Kasumi-1 (cell line): ENCODE measurements at regions not wholly inside any gene's neighbourhood (a gene's known extent, or its start where the extent isn't known, plus 50 kb on each side); places are given as distances from the start of the nearest gene placed in this dataset.
"Not testable (repeated sequence)": the region's sequence is repeated elsewhere in the genome, so short reads cannot be mapped to it uniquely, and the experiment has no call there.

Experiments used
- DNase-seq, 2 experiments: peaks; one replicate each; lab custom pipeline; 2025; lab: John Stamatoyannopoulos, UW

DNA sequence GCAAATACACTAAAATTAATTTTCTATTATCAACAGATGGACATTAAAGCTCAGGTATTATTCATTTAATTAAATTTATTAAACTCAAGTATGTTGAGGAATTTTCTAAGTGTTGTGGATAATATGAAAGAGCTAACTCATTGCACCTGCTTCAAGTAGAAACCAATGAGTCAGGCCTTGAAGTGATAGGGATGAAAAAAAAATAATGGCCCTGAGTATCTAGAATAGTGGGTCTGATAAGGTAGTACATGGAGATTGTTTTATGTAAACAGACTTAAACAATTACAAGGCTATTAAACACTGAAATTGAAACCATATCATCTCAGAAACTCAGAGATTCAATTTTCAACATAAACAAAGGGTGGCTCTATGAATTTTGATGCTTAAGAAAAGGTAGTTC is 857.1 kb upstream of the GBE1 start:
- DNase-seq: no peak

DNA sequence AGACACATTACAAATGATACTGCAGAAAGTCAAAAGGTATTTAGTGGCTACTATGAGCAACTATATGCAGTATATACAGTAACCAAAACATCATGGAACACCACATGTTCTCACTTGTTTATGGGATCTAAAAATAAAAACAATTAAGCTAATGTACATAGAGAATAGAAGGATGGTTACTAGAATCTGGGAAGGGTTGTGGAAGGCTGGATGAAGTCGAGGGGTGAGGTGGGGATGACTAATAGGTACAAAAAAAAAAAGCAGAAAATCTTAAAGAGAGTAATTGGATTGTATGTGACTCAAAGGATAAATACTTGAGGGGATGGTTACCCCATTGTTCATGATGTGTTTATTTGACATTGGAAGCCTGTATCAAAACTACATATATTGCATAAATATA is 848.8 kb upstream of the GBE1 start:
- DNase-seq: no peak

DNA sequence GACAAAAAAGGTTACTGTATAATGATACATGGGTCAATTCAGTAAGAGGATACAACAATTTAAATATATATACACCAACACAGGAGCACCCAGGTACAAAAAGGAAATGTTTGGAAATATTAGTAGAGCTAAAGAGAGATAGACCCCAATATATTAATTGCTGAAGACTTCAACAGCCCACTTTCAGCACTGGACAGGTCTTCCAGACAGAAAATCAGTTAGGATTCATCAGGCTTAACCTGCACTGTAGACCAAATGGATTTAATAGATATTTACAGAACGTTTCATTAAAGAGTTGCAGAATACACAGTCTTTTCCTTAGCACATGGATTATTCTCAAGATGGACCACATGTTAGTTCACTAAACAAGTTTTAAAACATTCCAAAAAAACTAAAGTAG is 845.9 kb upstream of the GBE1 start:
- no peak for DNase-seq

DNA sequence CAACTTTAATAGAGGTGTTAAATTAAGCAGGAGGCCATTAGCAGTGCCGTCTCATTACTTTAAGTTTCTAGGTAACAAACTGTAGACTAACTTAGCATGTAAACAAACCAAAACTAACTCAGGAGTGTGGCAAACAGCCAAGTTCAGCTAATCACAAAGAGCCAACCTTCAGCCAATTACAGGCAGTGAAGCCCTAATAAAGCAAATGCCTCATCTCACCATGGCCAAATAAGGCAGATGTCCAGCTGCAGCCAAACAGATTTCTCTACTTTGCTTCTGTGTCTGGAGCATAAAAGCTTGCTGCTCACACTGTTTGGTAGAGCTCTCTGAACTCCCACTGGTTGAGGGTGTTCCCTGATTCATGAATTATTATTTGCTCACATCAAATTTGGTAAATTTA is 835.4 kb upstream of the GBE1 start:
- DNase-seq: no peak

DNA sequence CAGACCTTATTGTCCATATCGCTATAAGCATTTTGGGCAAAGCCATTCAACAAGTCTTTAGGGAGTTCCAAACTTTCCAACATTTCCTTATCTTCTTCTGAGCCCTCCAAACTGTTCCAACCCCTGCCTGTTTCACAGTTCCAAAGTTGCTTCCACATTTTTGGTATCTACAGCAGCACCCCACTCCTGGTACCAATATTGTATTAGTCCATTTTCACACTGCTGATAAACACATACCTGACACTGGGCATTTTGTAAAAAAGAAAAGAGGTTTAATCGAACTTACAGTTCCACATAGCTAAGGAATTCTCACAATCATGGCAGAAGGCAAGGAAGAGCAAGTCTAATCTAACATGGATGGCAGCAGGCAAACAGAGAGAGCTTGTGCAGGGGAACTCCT is 834.1 kb upstream of the GBE1 start:
- no peak for DNase-seq

DNA sequence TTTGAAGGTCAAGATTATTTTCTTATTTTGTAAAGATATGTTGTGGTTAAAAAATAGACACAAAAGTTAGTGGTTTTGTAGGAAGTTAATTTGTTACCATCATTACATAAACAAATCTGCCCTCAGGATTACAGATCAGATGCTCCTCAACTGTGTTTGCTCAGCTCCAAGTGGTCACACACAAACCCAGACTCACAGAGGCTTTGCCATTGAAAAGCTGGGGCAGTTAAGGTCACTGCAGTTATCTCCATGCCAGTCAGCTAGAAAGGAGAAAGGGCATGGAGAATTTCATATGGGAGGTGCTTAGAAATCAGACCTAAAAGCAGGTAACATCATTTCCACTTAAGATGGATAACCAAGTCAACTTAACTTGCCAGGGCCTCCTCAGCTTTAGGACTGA is 825.7 kb upstream of the GBE1 start:
- no peak for DNase-seq

DNA sequence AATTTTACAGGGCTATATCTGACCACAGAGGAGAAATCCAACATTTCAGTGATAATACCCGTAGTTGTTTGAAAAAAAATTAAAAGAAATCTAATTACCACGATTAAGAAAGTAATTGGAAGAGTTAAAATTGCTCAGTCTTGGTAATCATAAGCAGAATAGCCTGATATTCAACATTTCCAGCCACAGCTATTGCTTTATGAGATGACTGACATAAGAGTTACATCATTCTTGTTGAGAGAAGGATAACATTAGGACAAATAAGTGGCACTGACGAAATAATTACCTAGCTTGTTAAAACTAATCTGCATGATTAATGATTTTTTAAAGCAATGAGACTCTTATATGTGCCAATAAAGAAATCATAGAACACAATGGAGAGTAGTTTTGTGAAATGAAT is 825.0 kb upstream of the GBE1 start:
- DNase-seq: no peak

DNA sequence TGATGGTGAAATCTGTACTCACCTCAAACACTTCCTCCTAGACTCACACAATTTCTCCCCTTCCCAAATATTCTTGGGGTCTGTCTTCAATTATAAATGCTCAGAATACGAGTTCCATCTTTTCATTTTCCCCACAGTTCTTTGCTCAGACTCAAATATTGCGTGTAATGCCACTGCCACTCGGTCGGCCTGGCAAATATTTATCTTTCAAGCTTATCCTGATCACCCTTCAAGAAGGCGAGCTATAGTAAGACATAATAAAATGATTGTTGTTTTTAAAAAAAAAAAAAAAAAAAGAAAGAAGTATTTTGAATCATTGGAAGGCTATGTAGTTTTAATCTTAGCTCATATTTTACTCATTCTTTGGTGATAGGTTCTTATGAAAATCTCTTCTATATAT is 824.6 kb upstream of the GBE1 start:
- DNase-seq: not testable (repeated sequence)

DNA sequence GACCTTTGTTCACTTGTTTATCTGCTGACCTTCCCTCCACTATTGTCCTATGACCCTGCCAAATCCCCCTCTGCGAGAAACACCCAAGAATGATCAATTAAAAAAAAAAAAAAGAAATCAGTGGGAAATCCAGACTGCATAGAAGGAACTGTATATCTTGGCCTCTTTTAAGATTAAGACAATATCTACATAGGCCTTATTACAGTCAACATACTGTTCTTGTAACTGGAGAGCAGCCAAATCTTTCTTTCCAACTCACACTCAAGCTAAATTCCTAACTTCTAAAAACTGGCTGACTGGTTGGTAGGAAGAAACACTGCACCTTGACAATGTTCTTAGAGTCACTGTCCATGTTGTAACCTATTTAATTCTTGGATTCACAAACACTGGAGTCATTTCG is 824.1 kb upstream of the GBE1 start:
- not testable (repeated sequence) for DNase-seq

DNA sequence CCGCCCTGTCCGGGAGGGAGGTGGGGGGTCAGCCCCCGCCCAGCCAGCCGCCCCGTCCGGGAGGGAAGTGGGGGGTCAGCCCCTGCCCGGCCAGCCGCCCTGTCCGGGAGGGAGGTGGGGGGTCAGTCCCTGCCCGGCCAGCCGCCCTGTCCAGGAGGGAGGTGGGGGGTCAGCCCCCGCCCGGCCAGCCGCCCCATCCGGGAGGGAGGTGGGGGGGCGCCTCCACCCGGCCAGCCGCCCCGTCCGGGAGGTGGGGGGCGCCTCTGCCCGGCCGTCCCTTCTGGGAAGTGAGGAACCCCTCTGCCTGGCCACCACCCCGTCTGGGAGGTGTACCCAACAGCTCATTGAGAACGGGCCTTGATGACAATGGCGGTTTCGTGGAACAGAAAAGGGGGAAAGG is 823.4 kb upstream of the GBE1 start:
- not testable (repeated sequence) for DNase-seq

DNA sequence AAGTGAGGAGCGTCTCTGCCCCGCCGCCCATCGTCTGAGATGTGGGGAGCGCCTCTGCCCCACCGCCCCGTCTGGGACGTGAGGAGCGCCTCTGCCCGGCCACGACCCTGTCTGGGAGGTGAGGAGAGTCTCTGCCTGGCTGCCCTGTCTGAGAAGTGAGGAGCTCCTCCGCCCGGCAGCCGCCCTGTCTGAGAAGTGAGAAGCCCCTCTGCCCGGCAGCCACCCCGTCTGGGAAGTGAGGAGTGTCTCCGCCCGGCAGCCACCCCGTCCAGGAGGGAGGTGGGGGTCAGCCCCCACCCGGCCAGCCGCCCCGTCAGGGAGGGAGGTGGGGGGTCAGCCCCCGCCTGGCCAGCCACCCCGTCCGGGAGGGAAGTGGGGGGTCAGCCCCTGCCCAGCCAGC is 823.0 kb upstream of the GBE1 start:
- not testable (repeated sequence) for DNase-seq

DNA sequence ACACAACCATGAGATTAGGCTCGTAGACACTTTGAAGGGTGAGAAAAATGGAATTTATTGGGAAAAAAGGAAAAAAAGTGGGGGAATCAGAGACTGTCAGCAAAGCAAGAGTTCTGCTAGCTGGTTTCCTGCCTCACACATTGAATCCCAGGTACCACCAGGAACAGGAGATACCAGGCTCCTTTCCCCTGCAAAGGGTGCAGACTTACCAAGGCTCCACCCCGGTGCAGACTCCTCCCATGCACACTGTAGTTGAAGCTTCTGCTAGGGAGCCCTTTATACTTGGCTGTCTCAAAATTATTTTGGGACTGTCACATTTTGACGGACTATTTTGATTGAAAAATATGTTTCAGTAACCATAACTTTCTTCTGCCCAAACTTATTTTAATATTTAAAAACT is 819.9 kb upstream of the GBE1 start:
- DNase-seq: no peak

DNA sequence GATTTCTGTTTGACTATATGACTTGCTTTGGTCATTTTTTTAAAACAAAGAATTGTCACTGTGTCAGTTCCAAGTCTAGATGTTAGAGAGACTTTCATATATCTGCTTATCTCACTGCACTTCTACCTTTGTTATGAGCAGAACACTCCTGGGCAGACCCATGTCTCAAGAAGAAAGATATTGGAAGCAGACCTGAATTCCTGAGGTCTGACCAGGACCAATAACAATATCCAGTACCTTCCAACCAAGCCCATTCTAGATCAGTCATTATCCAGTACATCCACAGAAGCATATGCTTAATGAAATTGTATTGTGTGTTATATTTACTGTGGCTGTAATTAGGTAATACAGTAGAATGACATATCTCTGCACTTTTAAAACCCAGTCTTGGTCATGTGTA is 811.3 kb upstream of the GBE1 start:
- DNase-seq: no peak

DNA sequence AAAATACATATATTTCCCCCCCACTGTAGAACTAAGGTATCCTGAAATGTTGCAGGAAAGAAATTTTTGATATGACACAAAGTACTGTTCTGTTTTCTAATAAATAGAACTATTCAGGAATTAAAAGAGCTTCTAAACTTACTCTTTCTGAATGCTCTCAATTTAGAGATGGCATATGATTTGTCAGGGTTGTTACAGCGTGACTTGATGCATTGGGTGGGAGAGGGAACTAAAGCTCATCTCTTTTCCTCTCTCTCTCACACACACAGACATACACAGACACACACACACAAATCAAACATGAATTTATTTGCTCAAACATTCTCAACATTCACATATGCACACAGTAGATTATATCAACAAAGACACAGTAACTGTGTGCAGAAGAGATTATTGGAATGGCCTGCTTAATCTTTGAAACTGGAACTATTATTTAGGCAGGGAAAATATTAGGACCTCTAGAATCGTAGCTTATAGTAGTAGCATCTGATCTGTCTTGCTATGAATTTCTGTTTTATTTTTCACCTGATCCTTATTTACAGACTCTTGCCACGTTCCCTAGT is 807.4 kb upstream of the GBE1 start:
- no peak for DNase-seq

DNA sequence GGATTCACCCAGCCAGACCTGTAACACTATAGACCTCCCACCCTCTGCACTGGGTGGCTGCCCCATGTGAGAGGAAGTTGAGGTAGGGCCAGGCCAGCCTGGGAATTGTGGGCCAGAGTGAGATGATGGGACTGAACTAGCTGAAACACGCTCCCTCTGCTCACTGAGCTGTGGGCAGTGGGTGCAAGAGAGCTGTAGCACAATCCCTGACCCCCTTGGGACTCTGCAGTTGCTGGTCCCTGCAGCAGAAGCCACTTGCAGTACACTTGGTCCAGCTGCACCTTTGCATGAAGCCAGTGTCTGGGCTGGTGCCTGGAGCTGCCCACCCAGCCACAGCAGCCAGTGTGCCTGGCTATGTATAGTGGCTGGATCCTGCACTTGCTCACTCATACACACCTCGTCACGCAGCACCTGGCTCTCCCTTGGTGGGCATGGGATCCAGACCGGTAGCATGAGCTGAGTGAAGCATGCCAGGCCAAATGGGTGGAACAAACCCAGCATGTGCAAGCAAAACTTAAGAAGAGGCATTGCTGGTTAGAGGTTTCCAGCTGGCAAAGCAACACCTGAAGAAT is 805.7 kb upstream of the GBE1 start:
- no peak for DNase-seq

DNA sequence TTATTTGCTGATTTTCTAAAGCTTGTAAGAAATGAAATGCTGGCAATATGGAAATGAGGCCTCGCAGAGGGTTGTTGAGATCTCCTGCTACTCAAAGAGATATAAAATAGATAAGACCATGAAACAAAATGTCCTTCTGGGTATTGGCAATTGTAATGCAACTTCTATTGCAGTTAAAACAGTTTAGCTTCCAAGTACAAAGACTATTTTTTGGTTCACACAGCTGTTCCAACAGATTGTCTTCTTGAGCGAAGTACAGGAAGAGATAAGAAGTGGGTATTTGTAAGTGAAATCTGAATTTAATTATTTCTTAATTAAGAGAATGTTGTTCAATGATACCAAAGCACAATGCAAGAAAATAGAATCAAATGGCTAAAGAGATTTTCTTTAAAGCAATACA is 801.5 kb upstream of the GBE1 start:
- DNase-seq: no peak

DNA sequence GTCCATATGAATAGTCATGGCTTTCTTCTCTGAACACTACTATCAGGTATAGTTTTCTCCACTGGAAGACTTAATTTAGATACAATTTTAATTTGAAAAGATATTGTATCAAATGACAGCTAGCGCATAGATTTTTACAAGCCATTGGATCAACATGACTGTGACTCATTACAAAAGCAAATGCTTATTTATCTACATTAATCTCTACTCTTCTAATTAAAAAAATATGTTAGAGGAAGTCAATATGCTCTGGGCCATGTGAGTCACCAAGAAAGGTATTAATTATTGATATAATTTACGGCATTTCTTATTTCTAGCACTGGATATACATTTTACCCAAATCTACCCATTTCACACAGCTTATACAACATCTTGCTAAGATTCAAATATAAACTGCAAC is 800.3 kb upstream of the GBE1 start:
- DNase-seq: no peak

DNA sequence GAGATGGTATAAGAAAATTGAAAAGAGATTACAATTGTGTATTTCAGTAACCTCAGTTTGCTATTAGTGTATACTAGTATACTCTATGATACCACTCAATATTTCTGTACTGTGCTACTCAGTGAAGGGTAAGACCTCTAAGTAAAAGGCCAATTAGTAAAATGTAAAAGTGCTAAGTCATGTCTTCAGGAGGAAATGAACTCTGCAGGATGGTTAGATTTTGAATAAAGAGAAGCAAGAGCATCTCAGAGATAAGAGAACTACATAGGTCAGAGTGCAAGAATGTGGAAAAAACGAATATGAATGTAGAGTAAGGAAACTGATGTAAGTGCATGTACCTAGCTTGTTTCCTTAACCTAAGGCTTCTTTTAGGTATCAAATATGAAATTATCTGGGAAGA is 796.6 kb upstream of the GBE1 start:
- no peak for DNase-seq

DNA sequence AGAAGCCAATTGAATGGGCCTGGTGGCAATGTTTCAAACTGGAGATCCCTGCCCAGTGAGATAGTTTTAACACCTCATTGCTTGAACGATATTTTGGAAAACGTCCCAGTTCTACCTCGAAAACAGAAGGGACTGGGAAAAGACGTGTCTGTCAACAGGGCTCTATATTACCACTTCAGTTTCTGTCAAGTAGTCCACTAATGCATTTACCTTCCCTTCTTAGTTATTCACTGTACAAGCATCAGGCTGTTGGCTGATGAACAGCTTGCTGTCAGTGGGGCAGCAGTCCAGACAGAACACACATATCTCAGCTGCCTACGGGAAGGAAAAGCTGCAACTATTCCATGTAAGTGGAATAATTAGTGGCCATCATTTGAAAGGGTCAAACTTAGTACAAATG is 794.7 kb upstream of the GBE1 start:
- no peak for DNase-seq

DNA sequence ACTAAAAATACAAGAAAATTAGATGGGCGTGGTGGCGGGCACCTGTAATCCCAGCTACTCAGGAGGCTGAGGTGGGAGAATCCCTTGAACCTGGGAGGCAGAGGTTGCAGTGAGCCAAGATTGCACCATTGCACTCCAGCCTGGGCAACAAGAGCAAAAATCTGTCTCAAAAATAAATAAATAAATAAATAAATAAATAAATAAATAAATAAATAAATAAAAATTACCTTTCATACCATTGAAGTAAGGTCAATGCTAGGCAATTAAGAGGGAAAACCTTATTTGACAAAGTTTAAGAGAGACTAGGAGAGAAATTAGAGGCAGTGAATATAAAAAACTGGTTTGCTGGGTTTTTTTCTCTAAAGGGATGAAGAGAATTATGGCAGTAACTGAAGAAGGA is 781.1 kb upstream of the GBE1 start:
- not testable (repeated sequence) for DNase-seq

DNA sequence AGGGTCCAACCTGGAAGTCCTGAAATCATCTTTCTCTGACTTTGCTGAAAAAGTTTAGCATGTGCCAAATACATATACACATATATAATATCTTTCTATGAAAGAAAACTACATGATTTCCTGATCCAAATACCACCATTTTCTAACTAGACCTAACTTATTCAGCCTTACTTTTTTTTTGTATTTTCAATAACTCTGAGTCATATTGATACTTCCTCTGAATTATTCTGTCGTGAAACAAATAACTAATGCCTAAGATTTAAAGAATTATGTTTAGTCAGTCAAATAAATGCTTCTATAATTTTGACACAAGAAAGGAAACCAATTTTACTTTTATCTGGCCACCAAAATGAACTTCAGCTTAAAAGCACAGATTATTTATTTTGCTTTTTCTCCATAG is 760.2 kb upstream of the GBE1 start:
- no peak for DNase-seq

DNA sequence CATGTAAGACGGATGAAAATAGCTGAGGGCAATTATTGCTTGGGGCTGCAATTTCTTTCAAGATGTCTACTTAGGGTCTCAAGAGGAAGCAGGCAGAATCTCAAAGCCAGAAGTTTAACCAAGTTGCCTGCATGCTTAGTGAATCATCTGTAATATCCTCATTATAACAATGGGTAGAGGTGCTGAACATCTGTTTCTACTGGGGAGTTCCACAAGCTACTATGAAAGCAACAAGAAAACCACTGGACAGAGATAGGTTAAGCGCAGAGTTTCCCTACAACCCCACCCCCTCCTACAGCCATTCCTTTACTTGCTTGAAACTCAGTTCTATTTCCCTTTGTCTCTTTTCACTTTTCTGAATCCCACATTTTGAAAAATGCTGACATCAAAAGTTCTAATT is 759.4 kb upstream of the GBE1 start:
- DNase-seq: no peak

DNA sequence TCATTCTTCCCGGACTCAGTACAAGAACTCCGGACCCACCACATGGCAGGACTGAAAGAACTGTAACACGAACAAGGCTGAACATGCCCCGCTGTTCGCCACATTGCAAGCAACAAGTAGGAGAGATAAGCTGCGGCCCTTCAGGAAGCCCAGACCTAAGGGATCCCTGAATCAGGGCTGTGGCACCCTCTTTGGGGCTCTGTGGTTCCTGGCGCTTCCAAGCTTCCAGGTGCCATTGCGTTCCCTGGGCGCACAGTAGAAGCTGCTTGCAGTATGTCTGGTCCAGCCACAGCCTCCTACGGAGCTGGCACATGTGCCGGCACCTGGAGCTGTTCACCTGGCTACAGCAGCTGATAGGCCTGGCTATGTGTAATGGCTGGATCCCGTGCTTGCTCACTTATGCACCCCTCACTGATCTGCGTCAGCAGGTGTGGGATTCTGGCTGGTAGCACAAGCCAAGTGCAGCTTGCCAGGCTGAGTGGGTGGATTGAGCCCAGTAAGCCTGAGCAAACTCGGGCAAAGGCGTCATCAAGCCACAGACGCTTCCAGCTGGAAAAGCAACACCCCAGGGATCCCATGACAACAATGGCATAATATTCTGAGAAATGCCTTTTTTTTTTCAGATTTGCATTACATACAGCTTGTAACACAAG is 748.6 kb upstream of the GBE1 start:
- DNase-seq: no peak
